GM03348 (cell line): ENCODE measurements at regions not wholly inside any gene's neighbourhood (a gene's known extent, or its start where the extent isn't known, plus 50 kb on each side); places are given as distances from the start of the nearest gene placed in this dataset.
"Not testable (repeated sequence)": the region's sequence is repeated elsewhere in the genome, so short reads cannot be mapped to it uniquely, and the experiment has no call there.

Experiments
- DNase-seq: peaks from one replicate; pipeline ENCODE4 v3.0.0; 2012; ENCODE audit warnings: low spot score

DNA sequence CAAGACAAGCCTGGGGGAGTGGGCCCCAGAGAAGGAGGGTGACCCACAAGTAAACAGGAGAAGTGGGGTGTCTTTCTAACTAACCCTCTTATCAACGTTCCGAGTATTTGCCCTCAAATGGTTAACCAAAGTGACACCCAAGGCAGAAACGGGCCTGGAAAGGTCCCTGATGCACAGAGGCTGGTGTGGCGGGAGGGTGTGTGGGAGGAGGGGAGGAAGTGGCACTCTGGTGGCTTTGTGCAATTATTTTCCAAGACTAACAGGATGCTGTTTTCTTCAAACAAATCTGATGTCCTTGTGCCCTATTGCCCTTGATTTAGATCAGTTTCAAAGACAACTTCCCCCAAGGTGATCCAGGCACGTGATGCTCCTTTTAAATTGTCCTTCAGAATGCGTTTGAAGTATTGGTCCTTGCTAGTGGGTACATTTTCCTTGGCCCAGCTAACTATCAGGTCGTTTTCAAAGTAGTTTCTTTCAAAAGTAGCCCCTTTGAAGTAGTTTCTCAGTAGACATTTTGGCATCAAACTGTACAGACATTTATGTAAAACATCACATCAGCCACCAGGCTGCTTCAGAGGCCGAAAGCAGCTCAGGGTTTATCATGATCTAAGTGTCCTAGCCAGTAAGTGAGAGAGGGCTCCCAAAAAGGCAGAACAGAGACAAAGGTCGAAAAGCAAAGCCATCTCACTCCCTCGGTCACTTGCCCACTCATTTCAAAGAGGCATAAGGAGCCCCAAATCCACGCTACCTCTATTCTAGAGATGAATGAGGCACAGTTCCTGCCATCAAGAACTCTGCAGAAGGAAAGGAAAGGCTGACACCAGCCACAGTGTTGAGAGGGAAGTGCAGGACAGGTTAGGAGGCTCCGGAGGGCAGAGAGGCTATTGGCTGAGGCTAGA is 371.1 kb upstream of the ID2 start:
- DNase-seq: no peak

DNA sequence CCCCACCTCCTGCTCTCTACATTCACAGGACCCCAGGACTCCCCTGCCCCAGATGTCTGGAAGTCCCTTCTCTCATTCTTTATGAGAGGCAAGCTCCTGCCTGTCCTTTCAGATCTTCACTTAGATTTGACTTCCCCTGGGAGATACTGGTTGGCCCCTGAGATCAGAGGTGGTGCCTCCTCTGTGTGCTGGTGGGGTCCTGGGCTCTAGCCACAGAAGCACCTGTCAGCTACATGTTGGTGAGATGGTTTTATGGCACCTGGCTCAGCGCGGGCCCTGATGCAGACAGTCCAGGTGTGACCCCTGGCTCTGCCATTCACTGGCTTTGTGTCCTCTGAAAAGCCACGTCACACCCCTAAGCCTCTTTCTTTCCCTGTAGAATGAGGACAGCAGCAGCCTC is 369.6 kb upstream of the ID2 start:
- DNase-seq: no peak

DNA sequence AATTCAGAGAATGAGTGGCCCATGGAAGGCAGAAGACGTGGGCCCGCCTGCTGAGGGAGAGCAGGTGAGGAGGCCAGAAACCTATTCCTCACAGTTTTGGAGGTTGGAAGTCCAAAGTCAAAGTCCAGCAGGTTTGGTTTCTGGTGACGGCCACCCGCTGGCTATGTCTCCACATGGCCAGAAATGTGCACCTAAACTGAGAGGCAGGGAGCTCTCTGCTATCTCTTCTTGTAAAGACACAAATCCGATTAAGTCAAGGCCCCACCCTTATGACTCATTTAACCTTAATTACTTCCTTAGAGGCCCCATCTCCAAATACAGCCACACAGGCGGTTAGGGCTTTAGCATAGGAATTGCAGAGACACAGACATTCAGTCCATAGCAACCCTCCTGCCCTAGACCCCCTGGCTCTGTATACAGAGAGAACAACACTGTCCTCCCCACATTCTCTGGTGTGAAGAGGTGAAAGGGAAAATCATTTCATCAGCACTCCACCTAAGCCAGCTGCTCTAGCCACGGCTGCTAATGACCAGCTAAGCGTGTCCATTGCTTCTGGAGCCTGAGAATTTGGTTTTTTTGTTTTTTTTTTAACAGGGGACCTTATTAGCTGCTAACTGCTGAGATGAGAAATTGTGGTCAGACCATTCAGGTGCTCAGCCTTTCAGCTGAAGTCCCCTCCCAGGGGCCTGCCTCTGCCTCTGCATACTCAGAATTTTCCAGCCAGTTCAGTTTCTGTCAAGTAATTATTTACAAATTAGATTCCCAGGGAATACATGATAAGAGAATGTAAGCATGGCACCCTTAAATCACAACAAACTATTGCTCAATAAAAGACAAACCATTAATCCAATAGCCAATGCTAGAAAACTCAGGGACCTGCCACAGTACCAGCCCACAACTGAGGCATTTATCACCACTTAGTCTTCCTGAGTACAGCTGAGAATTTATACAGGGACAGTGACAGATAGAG is 368.7 kb upstream of the ID2 start:
- no peak for DNase-seq

DNA sequence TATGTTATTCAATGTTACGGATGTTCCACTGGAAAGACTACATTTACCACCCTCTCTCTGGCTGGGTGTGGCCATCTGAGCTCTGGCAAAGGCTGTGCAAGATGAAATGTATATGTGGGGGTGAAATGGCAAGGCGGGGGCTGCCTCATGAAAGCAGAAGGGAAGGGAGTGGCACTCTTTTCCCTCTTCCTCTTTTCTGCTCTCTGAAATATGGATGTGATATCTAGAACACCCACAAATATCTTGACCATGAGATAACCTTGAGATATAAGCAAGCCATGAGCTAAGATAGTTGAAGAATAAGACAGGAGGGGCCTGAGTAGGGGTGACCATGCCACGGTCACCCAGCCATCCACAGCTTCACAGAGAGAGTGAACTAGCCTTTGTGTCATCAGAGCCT is 367.8 kb upstream of the ID2 start:
- no peak for DNase-seq

DNA sequence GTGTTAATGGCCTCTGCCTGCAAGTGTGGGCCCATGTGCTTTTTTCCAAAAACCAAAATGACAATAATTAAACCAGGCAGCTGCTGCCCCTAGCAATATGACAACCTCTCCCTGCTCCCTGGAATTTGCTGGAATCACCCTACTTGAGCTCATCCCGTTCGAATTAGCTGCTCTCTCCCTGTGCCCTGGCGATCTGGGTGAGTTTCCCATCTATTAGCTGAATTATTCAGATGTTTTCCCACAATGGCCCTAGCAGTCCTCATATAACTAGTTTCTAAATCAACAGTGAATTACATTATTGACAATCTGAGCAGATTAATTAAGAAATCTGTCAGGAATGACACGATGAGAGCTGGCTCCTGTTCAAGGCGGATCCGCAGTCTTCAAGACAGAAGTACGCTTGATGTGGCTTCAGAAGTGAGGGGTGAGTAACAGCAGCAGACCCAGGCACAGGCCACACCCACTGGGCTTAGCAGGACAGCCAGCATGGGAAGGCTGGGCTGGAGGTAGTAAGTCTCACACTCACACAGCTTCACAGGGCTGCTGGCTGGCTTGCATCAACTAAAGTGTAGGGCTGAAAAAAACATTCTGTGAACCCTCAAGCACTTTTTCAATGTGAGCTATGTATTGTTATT is 366.2 kb upstream of the ID2 start:
- DNase-seq: peak; percentile 80

DNA sequence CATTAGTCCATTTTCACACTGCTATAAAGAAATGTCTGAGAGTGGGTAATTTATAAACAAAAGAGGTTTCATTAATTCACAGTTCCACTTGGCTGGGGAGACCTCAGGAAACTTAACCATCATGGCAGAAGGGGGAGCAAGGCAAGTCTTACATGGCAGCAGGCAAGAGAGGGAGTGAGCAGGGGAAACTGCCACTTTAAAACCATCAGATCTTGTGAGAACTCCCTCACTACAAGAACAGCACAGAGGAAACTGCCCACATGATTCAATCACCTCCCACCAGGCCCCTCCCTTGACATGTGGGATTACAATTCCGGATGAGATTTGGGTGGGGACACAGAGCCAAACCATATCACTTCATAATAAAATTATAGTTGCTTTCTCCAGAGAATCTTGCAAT is 365.5 kb upstream of the ID2 start:
- no peak for DNase-seq

DNA sequence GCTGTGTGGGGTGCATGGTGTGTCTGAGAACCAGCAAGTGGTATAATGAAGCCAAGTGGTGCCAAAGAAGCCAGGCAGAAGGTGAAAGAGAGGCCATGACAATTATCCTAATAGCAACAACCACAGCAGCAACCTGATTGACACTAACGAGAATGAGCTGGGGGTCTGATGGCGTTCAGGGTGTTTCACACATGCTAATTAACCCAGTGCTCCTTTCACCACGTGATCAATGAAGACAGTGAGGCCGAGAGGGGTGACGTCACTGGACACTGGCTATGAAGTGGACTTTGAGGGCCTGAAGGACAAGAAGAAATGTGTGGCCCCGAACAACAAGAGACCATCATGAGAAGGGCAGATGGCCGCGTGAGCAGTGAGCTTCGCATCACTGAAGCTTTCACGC is 364.4 kb upstream of the ID2 start:
- no peak for DNase-seq

DNA sequence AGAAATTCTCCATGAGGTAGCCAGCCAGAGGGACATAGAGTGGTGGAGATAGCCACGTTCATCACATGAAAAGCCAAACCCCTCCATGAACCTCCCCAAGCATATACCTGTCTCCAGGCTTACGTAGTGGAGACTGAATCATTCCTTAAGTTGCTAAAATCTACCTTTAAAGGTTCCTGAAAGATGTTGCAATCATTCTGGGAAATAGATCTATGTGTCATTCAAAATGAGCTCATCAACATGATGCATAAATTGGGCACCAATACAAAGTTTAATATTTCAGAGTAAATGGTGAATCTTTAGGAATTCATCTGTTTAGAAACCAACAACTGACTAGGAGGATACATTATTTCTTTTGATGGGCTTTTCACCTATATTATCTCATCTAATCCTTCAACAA is 362.6 kb upstream of the ID2 start:
- peak; percentile 24 for DNase-seq

DNA sequence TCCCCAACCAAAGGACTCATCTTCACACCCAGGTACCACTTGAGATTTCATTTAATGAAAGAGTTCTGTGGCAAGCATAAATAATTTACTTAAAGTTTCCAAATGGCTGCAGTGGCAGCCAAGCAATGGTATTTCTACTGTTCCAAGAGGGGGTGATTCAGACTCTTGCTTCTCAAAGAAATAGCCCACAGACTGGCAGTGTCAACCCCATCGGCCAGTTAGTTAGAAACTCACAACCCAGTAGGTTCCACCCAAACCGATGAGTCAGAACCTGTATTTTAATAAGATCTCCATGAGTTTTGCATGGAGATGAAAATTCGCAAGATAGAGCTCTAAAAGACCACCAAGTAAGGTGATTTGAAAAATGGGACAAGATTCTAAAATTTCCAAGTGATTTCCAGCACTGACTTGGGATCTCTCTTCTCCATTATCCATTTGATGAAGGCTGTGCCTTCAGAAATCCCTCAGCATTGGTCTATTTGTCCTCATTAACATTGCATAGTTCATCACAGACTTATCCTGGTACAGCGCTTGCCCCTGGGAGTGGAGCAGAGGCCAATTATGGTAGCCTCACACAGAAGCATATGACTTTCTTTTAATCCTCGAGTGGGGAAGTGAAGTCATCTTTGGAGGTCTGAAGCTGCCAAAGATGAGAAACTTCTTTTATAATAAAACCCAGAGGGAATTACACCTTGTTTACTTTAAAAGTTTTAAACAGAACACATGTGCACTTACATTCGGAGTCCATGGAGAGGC is 361.4 kb upstream of the ID2 start:
- DNase-seq: no peak

DNA sequence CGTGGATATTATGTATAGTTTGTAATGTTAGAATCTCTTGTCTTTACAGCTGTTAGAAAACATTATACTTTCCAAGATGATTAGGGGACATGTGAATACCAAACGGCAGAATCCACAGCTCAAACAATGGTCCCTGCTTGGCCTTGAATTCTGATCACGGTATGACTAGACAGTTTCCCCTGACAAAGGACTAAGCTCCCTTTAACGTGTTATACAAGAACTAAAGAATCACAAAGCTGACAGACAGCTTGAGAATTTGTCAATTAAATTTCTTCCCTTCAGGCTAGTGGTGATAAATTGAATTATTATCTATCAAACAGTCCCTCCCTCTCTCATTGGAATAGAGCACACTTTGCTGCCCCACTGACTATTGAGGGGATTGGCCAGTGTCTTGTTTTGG is 359.2 kb upstream of the ID2 start:
- DNase-seq: no peak

DNA sequence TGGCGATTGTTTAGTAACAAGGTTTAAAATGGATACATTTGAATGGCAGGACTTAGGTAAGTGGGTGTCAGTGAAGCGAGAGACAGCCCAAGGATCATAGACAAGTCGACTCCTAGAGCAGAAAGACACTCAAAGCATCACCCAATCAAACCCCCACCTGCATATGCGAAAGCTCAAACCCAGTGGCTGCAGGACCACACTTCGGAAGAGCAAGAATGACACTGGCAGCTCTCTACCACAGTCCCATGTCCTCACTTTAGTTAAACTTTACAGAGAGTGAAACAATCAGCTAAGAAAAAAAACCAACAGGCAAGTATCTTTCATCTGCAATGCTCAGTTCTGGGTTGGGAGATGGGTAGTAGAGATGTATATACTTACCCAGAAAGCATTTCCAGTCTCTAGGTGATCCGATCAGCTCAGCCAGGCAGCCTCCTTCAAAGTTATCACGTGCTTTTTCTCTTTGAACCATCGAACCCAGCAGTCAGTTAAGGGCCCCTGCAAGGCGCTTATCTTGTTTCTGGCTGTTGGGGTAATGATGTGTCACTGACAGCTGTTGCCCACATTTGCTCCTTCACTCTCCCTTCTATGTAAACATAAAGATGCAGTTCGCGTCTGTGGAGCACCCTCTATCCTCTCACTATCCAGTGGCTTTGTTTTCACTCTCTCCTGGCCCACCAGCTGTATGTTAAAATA is 357.5 kb upstream of the ID2 start:
- no peak for DNase-seq

DNA sequence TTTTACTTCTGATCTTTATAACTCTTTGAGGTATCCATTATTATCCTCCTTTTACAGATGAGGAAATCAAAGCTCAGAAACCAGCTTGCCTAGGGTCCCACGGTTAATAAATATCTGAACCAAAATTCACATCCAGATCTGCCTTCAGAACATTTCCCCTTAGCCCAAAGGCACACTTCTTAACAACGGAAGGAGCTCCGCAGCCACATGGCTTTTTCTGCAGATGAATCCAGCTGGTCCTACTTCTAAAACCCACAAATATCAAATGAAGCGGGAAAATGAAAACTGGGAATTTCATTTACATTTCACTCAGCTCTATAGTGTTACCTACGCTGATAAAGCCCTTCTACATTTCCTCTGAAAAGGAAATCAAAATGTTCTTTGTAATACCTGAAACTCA is 357.0 kb upstream of the ID2 start:
- no peak for DNase-seq

DNA sequence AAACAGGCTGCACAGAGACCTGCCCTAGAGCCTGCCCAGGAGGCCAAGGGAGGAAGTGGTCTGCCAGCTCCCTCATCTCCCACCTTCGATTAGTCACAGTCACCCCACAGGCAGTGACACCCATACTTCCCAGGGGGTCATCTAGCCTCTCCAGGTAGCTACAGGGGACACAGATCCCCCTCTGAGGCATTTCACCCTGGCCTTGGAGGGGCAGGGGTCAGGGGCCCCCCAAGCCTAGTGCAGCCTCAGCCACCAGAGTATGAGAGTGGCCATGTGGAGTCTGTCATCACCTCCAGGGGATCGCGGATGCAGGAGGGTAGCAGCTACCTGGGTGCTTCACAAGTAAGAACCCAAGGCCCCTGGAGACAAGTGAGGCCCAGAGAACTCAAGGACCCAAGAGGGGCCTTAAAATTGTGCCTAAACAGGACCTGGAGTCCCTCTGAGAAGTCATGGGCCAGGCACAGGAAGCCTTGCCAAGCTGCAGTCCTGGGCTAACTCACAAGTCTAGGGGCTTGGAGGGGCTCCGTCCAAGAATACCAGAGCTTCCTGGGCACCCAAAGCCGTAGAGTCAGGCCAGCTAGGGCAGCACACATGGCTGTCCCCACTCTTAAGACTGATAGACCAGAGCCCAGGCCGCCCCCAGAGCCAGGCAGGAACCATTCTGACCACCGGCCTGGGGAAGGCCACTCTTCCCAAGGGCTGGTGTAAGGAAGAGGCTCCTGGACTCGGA is 354.3 kb upstream of the ID2 start:
- DNase-seq: no peak

DNA sequence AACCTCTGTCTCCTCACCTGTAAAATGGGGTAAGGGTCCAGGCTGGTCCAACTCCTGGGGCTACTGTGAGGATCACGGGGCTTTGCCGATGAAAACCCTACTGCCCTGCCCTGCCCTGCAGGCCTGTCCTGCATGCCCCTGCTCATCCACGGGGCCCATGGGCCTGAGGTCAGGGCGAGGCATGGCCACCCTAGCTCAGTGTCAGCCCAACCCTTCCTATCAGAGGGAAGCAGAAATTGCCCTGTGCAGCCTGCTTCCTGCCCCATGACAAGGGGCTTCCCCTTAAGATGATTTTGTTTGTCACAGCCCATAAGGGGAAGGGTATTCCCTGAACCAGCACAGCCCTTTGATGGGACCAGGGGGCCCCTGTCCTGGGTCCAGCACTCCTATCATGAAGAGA is 353.6 kb upstream of the ID2 start:
- DNase-seq: no peak

DNA sequence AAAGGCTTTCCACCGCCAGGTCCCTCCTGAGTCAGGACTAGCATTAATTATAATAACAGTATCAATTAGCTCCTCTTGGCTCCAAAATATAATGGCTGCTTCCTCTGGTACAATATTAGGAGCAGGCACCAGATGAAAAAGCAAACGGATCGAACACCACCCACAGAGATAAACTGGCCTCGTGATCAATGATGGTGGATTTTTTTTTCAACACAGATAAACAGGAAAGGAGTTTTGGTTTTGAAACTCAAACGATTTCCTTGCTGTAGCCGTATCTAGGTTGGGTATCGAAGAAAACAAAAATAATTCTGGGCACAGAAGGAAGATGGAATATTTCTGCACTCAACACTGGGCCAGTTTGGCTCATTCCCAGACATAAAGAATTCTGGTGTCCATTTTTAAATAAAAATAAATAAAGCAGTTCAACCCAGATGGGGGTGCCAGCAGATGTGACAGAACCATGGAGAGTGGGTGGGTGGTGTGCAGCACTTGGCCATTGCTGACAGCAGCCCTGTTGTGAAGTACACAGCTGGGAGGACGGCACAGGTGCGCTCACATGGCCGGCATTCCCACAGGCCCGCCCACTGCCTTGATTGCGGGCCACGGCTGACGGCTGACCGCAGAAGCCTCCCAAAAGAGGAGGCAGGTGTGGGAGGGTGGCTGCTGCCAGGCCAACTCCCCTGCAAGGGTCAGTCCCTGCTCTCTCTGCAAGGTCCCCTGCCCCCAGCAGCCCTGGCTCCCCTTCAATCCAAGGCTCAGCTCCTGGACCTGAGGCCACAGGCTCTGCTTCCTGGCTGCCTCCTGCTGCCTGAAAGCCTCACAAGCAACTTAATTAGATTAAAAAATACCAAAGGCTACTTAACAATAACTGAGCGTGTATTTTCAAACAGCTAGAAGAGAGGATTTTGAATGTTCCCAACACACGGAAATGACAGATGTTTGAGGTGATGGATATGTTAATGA is 351.9 kb upstream of the ID2 start:
- no peak for DNase-seq

DNA sequence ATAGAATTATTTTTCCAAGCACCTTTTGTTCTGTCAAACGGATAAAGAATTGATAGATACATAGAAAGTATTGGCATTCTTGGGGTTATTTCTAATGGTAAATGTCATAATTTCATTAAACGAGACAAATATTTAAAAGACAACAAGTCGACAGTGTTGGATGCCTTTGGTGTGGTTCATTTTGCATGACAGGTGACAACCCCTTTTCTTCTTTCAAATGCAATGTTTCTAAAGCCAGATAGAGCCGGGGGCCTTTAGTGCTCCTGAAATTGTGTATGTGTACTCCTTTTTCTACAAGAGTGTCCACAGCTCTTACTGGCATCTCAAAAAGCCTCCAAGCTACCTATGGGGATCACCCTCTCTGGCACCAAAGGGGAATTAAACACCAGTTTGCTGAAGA is 350.8 kb upstream of the ID2 start:
- no peak for DNase-seq

DNA sequence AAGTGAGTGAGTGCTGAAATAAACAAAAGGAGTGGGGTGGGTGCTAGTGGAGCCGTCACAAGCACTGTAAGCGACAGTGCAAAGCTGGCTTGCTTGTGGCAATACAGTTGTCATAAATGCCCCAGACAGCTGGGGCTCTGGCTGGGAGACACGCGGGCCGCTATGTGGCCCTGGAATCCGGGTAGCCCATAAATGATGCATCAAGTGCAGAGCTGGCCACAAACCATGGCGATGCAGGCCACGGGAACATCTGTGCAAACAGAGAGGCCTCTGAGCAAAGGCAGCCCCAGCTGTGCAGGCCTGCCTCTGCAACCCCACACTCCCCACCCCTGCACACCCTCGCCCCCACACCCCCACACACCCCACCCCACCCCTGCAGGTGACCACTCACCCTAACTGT is 349.2 kb upstream of the ID2 start:
- no peak for DNase-seq

DNA sequence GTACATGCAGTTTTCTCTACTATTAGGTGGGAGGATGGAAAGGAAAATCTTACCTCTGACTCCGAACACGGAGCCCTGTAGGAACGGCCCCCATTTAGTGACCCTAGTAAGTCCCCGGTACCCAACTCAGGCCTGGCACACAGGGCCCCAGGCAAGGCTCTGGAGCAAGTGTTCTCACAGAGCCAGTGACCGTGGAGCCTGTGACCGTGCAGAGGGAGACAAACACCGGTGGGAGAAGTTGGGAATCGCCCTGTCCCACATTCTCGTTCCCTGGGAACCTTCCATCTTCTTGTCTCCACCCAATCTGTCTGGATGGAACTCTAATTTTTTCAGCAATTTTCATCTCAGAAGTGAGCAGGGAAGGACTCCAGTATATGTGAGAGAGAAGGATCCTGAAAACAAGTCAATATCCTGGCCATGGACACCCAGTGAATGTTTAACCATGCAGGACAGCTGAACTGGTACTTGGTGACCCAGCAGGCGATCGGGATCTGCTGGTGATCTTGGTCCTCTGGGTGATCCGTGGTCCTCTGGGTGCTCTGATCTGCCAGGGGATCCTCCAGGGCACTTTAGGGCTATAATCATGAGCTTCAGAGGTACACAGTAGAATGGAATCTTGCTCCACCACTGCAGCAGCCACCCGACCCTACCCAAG is 348.6 kb upstream of the ID2 start:
- no peak for DNase-seq

DNA sequence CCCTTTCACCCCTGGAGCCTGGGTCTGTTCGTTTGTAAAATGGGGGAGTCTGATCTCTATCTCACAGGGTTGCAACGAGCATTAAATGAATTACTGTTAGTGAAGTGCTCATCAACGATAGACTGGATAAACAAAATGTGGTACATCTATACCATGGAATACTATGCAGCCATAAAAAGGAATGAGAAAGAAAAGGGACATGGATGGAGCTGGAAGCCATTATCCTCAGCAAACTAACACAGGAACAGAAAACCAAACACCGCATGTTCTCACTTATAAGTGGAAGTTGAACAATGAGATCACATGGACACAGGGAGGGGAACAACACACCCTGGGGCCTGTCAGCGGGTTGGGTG is 348.0 kb upstream of the ID2 start:
- DNase-seq: not testable (repeated sequence)
